Kidney (tissue), 13 donors: ENCODE measurements at regions not wholly inside any gene's neighbourhood (a gene's known extent, or its start where the extent isn't known, plus 50 kb on each side); places are given as distances from the start of the nearest gene placed in this dataset.

ENCODE experiments used
- DNase-seq, 5 donors: peaks; one replicate each; pipeline ENCODE4 v3.0.0-alpha.2; 2013 to 2020
- FAIRE-seq: peaks from 2 replicates; lab custom pipeline; 2012; peaks lifted over from hg19 to GRCh38; lab: Jason Lieb, UNC
- H3K27ac ChIP-seq, 2 donors: one replicate each; pipeline ENCODE4 v1.7.0; 2013; ENCODE audit warnings: low read depth in 2 of 2, low read length in 2 of 2, inconsistent platforms in 1 of 2
- H3K27me3 ChIP-seq: one replicate; pipeline ENCODE4 v1.7.1; 2013; ENCODE audit warnings: low read length, inconsistent platforms; ENCODE audit not compliant: control insufficient read depth, insufficient read depth
- H3K36me3 ChIP-seq, 3 donors: one replicate each; pipeline versions ENCODE4 v1.7.0 to v1.7.1; 2013; ENCODE audit warnings: low read length in 3 of 3, control low read depth in 1 of 3, inconsistent platforms in 1 of 3; ENCODE audit not compliant: insufficient read depth in 3 of 3, control insufficient read depth in 2 of 3
- H3K4me1 ChIP-seq, 3 donors: one replicate each; pipeline versions ENCODE4 v1.7.0 to v1.7.1; 2013; ENCODE audit warnings: low read length in 3 of 3, inconsistent platforms in 1 of 3, low read depth in 1 of 3; ENCODE audit not compliant: control insufficient read depth in 2 of 3, insufficient read depth in 2 of 3
- H3K4me3 ChIP-seq, 3 donors: one replicate each; pipeline versions ENCODE4 v1.7.0 to v1.8.1; 2013; ENCODE audit warnings: low read length in 3 of 3, control low read depth in 1 of 3, inconsistent platforms in 1 of 3
- H3K9ac ChIP-seq, 3 donors: one replicate each; pipeline versions ENCODE4 v1.7.0 to v1.7.1; 2013; ENCODE audit warnings: low read length in 3 of 3, control low read depth in 1 of 3, inconsistent platforms in 1 of 3
- H3K9me3 ChIP-seq, 3 donors: one replicate each; pipeline versions ENCODE4 v1.7.0 to v1.7.1; 2013; ENCODE audit warnings: low read length in 3 of 3, control low read depth in 1 of 3, inconsistent platforms in 1 of 3; ENCODE audit not compliant: control insufficient read depth in 2 of 3, insufficient read depth in 1 of 3
- CTCF ChIP-seq: IDR thresholded peaks from 3 replicates; pipeline ENCODE4 v1.5.1; 2012; ENCODE audit warnings: mild to moderate bottlenecking, moderate library complexity, borderline replicate concordance; ENCODE audit not compliant: insufficient read depth; ENCODE audit errors: extremely low read depth
- intact Hi-C: fragments of 100-400 bp; cut with DNase I; formaldehyde crosslinking; loops from one replicate; pipeline ENCODE4 v1.11.1; 2022
- donor health status: control.
- donor health status: control.
- donor health status: control.
- donor health status: control.
- donor health status: control.
- donor health status: DM: yes; HTN: yes; CAD: no.
- donor health status: Normal renal cell carcinoma (clear cell type).

- H3K9ac ChIP-seq, result no peak overlapping the region
- DNase-seq (no peak), FAIRE-seq (no peak)
- peaks cover 0 to 9% (median 4%) of the 10 kb centered on the region in 3 donors for H3K4me1 ChIP-seq
- no peaks in the 10 kb centered on the region for H3K27me3 ChIP-seq
- H3K4me3 ChIP-seq, result no peak overlapping the region
- intact Hi-C loops, result no loop called here
- H3K27ac ChIP-seq, result no peak overlapping the region
- no peak for TF ChIP-seq CTCF
- no peaks in the 10 kb centered on the region for H3K9me3 ChIP-seq
- H3K36me3 ChIP-seq, result no peaks in the 10 kb centered on the region
Observed at GRCh38 chr3:72313308-72313707, 528.4 kb upstream of the PROK2 start.

- Histone ChIP-seq H3K9ac (no peak overlapping the region), H3K27ac (no peak overlapping the region), H3K4me1 (peaks cover 0 to 9% (median 4%) of the 10 kb centered on the region in 3 donors), H3K9me3 (no peaks in the 10 kb centered on the region), H3K27me3 (no peaks in the 10 kb centered on the region), H3K4me3 (no peak overlapping the region), H3K36me3 (no peaks in the 10 kb centered on the region)
- DNase-seq, result no peak
- no peak for TF ChIP-seq CTCF
- intact Hi-C loops, result no loop called here
- no peak for FAIRE-seq
Observed at GRCh38 chr3:72312339-72312738, 527.4 kb upstream of the PROK2 start.

GRCh38 chr3:72311425-72311824, 526.5 kb upstream of the PROK2 start:
- no peak for TF ChIP-seq CTCF
- Histone ChIP-seq H3K9me3 (no peaks in the 10 kb centered on the region), H3K4me3 (no peak overlapping the region), H3K9ac (no peak overlapping the region), H3K4me1 (peaks cover 0 to 9% (median 4%) of the 10 kb centered on the region in 3 donors), H3K36me3 (no peaks in the 10 kb centered on the region), H3K27ac (no peak overlapping the region), H3K27me3 (no peaks in the 10 kb centered on the region)
- FAIRE-seq (no peak), DNase-seq (no peak)
- intact Hi-C loops, result no loop called here
